ENCODE measurements at regions not wholly inside any gene's neighbourhood (a gene's known extent, or its start where the extent isn't known, plus 50 kb on each side); places are given as distances from the start of the nearest gene placed in this dataset.
"Not testable (repeated sequence)": the region's sequence is repeated elsewhere in the genome, so short reads cannot be mapped to it uniquely, and the experiment has no call there.

DNA sequence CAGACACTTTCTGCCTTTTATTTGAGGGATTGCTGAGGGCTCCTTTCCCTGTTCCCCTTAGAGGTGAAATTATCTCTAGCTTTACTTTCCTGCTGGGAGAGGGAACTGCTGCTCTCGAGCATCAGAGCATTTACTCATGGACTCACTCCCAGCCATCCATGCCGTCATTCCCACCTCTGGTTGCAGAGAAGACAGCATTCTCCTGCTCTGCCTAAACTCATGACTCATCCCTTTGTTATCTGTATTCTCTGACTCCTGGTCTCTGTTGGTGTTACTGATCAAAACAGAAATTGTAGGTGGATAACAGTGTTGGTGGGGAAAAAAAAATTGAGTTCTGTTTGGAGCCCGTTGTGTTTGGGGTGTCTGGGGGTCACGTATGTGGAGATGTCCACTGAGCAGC is 159.3 kb downstream of the TTC8 start:
- H3K79me2 ChIP-seq (ENCODE audit: insufficient read depth, low read depth, low read length) = no peaks in the 10 kb centered on the region
- no peaks in the 10 kb centered on the region for H3K9me2 ChIP-seq (ENCODE audit: insufficient read depth, low read length)
- no peak for TF ChIP-seq EZH2phosphoT487 (IDR thresholded peaks at IDR 0.05; ENCODE audit: borderline replicate concordance, low read depth, low read length)
- TF ChIP-seq, protein P1, sequence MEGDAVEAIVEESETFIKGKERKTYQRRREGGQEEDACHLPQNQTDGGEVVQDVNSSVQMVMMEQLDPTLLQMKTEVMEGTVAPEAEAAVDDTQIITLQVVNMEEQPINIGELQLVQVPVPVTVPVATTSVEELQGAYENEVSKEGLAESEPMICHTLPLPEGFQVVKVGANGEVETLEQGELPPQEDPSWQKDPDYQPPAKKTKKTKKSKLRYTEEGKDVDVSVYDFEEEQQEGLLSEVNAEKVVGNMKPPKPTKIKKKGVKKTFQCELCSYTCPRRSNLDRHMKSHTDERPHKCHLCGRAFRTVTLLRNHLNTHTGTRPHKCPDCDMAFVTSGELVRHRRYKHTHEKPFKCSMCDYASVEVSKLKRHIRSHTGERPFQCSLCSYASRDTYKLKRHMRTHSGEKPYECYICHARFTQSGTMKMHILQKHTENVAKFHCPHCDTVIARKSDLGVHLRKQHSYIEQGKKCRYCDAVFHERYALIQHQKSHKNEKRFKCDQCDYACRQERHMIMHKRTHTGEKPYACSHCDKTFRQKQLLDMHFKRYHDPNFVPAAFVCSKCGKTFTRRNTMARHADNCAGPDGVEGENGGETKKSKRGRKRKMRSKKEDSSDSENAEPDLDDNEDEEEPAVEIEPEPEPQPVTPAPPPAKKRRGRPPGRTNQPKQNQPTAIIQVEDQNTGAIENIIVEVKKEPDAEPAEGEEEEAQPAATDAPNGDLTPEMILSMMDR (conservative IDR thresholded peaks at IDR 0.05; ENCODE audit: low read length) = no peak
- CTCF ChIA-PET (ENCODE audit: unreplicated experiment) = no interaction called here
- H4K20me1 ChIP-seq (ENCODE audit: insufficient read depth, low read length) = no peaks in the 10 kb centered on the region
- H3K27ac ChIP-seq (ENCODE audit: low read depth, low read length, poor library complexity, severe bottlenecking) = no peak overlapping the region
- H3K4me3 ChIP-seq (ENCODE audit: low read depth, low read length, poor library complexity, severe bottlenecking) = no peak overlapping the region
- H3K4me2 ChIP-seq (ENCODE audit: low read length) = no peak overlapping the region
- no TSS peak for BruUV-seq (replicated peaks)
- no peaks in the 10 kb centered on the region for H3K4me1 ChIP-seq (ENCODE audit: insufficient read depth, low read length, poor library complexity, severe bottlenecking)
- POLR2A ChIA-PET = no interaction called here
- H3K36me3 ChIP-seq (ENCODE audit: insufficient read depth, low read length) = no peaks in the 10 kb centered on the region
- no peaks in the 10 kb centered on the region; the same call in 1 of the 2 replicates for H3K9me3 ChIP-seq (ENCODE audit: low read length)
- intact Hi-C loops (cut with micrococcal nuclease; ENCODE audit: unreplicated experiment) = no loop called here
- H2AFZ ChIP-seq (ENCODE audit: low read length) = no peak overlapping the region
- no peak for DNase-seq (ENCODE audit: low spot score)

DNA sequence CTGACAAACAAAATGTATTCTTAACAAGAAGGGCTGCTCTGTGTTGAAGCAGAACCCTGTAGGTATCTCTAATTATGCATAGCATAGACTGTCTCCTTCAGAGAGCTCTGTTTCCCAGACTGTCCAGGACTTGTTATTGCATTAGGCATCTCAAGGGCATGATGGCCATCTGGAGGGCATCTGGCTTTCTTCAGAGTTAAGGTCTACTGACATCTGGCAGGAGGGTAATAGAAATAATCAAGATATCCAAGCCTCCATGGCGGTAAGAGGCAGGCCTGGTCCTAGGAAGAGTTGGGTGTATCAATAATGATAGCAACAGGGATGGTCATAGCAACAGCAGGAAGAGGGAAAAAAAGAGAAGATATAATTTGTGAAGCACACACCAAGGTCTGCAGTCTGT is 161.2 kb downstream of the TTC8 start:
- H3K27ac ChIP-seq (ENCODE audit: low read depth, low read length, poor library complexity, severe bottlenecking) = no peak overlapping the region
- H3K4me2 ChIP-seq (ENCODE audit: low read length) = no peak overlapping the region
- H3K9me2 ChIP-seq (ENCODE audit: insufficient read depth, low read length) = no peaks in the 10 kb centered on the region
- TF ChIP-seq EZH2phosphoT487 (IDR thresholded peaks at IDR 0.05; ENCODE audit: borderline replicate concordance, low read depth, low read length) = no peak
- TF ChIP-seq, protein P1 (conservative IDR thresholded peaks at IDR 0.05; ENCODE audit: low read length) = no peak
- no peak for DNase-seq (ENCODE audit: low spot score)
- no peak overlapping the region for H2AFZ ChIP-seq (ENCODE audit: low read length)
- no peaks in the 10 kb centered on the region; the same call in 1 of the 2 replicates for H3K9me3 ChIP-seq (ENCODE audit: low read length)
- H3K4me1 ChIP-seq (ENCODE audit: insufficient read depth, low read length, poor library complexity, severe bottlenecking) = no peaks in the 10 kb centered on the region
- intact Hi-C loops (cut with micrococcal nuclease; ENCODE audit: unreplicated experiment) = no loop called here
- ChIA-PET CTCF (ENCODE audit: unreplicated experiment) (no interaction called here), POLR2A (no interaction called here)
- no peaks in the 10 kb centered on the region for H3K79me2 ChIP-seq (ENCODE audit: insufficient read depth, low read depth, low read length)
- no peak overlapping the region for H3K4me3 ChIP-seq (ENCODE audit: low read depth, low read length, poor library complexity, severe bottlenecking)
- H3K36me3 ChIP-seq (ENCODE audit: insufficient read depth, low read length) = no peaks in the 10 kb centered on the region
- no peaks in the 10 kb centered on the region for H4K20me1 ChIP-seq (ENCODE audit: insufficient read depth, low read length)
- BruUV-seq (replicated peaks) = no TSS peak

DNA sequence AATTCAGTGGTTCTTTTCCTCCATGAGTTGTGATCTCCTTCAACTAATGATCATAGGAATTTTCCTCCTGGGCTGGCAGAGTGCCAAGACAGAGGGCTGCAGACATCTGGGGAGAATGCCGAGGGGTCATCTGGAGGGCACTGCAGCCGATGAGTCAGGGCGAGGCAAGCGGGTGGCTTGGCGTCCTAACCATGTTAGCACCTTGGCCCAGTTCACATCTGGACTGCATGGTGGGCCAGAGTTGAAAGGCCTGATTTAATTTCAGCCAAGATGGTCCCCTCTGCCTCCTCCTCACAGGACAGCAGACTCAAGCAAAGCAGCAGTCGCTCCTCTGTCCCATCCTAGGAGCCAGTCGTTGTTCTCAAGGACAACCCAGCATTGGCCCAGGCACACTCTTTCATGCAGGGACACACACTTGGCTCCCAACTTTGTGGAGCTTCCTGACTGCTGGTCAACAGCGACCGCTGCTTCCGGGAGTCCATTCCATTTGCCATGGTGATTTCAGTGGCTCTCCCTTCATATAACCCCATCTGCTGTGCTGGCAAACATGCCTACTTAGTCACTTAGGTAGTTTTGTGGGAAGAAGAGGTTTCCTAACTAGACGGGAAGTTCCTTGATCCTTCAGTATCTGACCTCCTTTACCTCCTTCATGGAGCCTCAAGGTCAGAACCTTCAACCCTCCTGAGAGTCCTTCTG is 161.8 kb downstream of the TTC8 start:
- no peak overlapping the region for H2AFZ ChIP-seq (ENCODE audit: low read length)
- no TSS peak for BruUV-seq (replicated peaks)
- H3K4me1 ChIP-seq (ENCODE audit: insufficient read depth, low read length, poor library complexity, severe bottlenecking) = no peaks in the 10 kb centered on the region
- ChIA-PET CTCF (ENCODE audit: unreplicated experiment) (no interaction called here), POLR2A (no interaction called here)
- H3K27ac ChIP-seq (ENCODE audit: low read depth, low read length, poor library complexity, severe bottlenecking) = no peak overlapping the region
- H3K9me3 ChIP-seq (ENCODE audit: low read length) = no peaks in the 10 kb centered on the region; the same call in 1 of the 2 replicates
- no peaks in the 10 kb centered on the region for H3K36me3 ChIP-seq (ENCODE audit: insufficient read depth, low read length)
- no peaks in the 10 kb centered on the region for H4K20me1 ChIP-seq (ENCODE audit: insufficient read depth, low read length)
- no peaks in the 10 kb centered on the region for H3K79me2 ChIP-seq (ENCODE audit: insufficient read depth, low read depth, low read length)
- intact Hi-C loops (cut with micrococcal nuclease; ENCODE audit: unreplicated experiment) = no loop called here
- no peaks in the 10 kb centered on the region for H3K9me2 ChIP-seq (ENCODE audit: insufficient read depth, low read length)
- no peak overlapping the region for H3K4me3 ChIP-seq (ENCODE audit: low read depth, low read length, poor library complexity, severe bottlenecking)
- no peak for TF ChIP-seq EZH2phosphoT487 (IDR thresholded peaks at IDR 0.05; ENCODE audit: borderline replicate concordance, low read depth, low read length)
- TF ChIP-seq, protein P1 (conservative IDR thresholded peaks at IDR 0.05; ENCODE audit: low read length) = no peak
- no peak for DNase-seq (ENCODE audit: low spot score)
- no peak overlapping the region for H3K4me2 ChIP-seq (ENCODE audit: low read length)

DNA sequence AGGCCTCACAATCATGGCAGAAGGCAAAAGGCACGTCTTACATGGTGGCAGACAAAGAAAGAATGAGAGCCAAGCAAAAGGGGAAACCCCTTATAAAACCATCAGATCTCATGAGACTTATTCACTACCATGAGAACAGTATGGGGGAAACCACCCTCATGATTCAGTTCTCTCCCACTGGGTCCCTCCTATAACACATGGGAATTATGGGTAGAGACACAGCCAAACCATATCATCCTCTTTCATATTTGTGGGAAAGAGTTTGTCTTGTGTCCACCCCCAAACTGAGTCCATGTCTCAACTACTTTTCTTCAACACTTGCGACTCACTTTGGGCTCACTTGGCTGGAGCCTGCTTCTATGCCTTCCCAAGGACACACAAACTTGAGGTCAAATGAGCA is 162.5 kb downstream of the TTC8 start:
- H3K79me2 ChIP-seq (ENCODE audit: insufficient read depth, low read depth, low read length); H3K36me3 ChIP-seq (ENCODE audit: insufficient read depth, low read length); intact Hi-C loops (cut with micrococcal nuclease; ENCODE audit: unreplicated experiment); H3K4me1 ChIP-seq (ENCODE audit: insufficient read depth, low read length, poor library complexity, severe bottlenecking); POLR2A ChIA-PET; H3K9me2 ChIP-seq (ENCODE audit: insufficient read depth, low read length); CTCF ChIA-PET (ENCODE audit: unreplicated experiment); BruUV-seq (replicated peaks); H4K20me1 ChIP-seq (ENCODE audit: insufficient read depth, low read length); H3K4me3 ChIP-seq (ENCODE audit: low read depth, low read length, poor library complexity, severe bottlenecking); DNase-seq (ENCODE audit: low spot score); H3K4me2 ChIP-seq (ENCODE audit: low read length); H3K27ac ChIP-seq (ENCODE audit: low read depth, low read length, poor library complexity, severe bottlenecking); H2AFZ ChIP-seq (ENCODE audit: low read length); H3K9me3 ChIP-seq (ENCODE audit: low read length): not testable (repeated sequence)
